C4-2B (cell line): ENCODE measurements at regions not wholly inside any gene's neighbourhood (a gene's known extent, or its start where the extent isn't known, plus 50 kb on each side); places are given as distances from the start of the nearest gene placed in this dataset.

ENCODE experiments used
- H3K27ac ChIP-seq: fragments of 450-650 bp; 2 replicates; pipeline ENCODE4 v1.5.1; 2017
- CTCF ChIP-seq: fragments of 450-650 bp; conservative IDR thresholded peaks from 2 replicates; pipeline ENCODE4 v1.5.1; 2017; ENCODE audit warnings: mild to moderate bottlenecking
- ZFX ChIP-seq: fragments of 450-650 bp; IDR thresholded peaks from 2 replicates; pipeline ENCODE4 v1.6.1; 2017

GRCh38 chr3:103009609-103010008 is 574.8 kb downstream of the ZPLD1 start:
- no peak overlapping the region for H3K27ac ChIP-seq
- no peak for TF ChIP-seq ZFX
- no peak for TF ChIP-seq CTCF

- TF ChIP-seq CTCF, result no peak
- H3K27ac ChIP-seq, result no peak overlapping the region
Measured at GRCh38 chr3:103025880-103026279, 591.1 kb downstream of the ZPLD1 start.

GRCh38 chr3:103033841-103034240 is 599.0 kb downstream of the ZPLD1 start:
- TF ChIP-seq ZFX, result no peak
- no peak for TF ChIP-seq CTCF
- H3K27ac ChIP-seq, result no peak overlapping the region

- TF ChIP-seq ZFX (no peak), CTCF (no peak)
- no peak overlapping the region for H3K27ac ChIP-seq
Measured at GRCh38 chr3:103047640-103048039, 612.8 kb downstream of the ZPLD1 start.

GRCh38 chr3:103048068-103048722 is 613.4 kb downstream of the ZPLD1 start:
- no peak for TF ChIP-seq ZFX
- no peak for TF ChIP-seq CTCF
- no peak overlapping the region for H3K27ac ChIP-seq

- peak overlapping the region; percentile 40; the same call in 1 of the 2 replicates for H3K27ac ChIP-seq
- no peak for TF ChIP-seq ZFX
- TF ChIP-seq CTCF, result no peak
Measured at GRCh38 chr3:103052236-103052830, 617.5 kb downstream of the ZPLD1 start.

GRCh38 chr3:103055021-103055520 is 620.3 kb downstream of the ZPLD1 start:
- TF ChIP-seq CTCF (no peak), ZFX (no peak)
- no peak overlapping the region for H3K27ac ChIP-seq
